DOHH2 (cell line): ENCODE measurements at regions not wholly inside any gene's neighbourhood (a gene's known extent, or its start where the extent isn't known, plus 50 kb on each side); places are given as distances from the start of the nearest gene placed in this dataset.

Experiments used
- H3F3A ChIP-seq: fragments of 200-600 bp; sonication (generic), shearing (Covaris generic); 2 replicates; pipeline ENCODE4 v1.6.0; 2016; ENCODE audit warnings: antibody characterized with exemption, mild to moderate bottlenecking; ENCODE audit not compliant: control insufficient read depth, insufficient read depth
- H3K27ac ChIP-seq: fragments of 200-600 bp; sonication (generic); 2 replicates; pipeline ENCODE4 v1.5.1; 2014; ENCODE audit warnings: low read depth, mild to moderate bottlenecking, low read length, moderate library complexity
- H3K27me3 ChIP-seq: fragments of 200-600 bp; sonication (generic); 2 replicates; pipeline ENCODE4 v1.6.1; 2014; ENCODE audit warnings: mild to moderate bottlenecking, low read length, mixed read lengths; ENCODE audit not compliant: control insufficient read depth
- H3K36me3 ChIP-seq: fragments of 200-600 bp; sonication (generic); 2 replicates; pipeline ENCODE4 v1.6.1; 2014; ENCODE audit warnings: mild to moderate bottlenecking, low read length, moderate library complexity, mixed read lengths; ENCODE audit not compliant: control insufficient read depth
- H3K4me1 ChIP-seq: fragments of 200-600 bp; sonication (generic); 2 replicates; pipeline ENCODE4 v1.6.1; 2014; ENCODE audit warnings: mild to moderate bottlenecking, low read length, mixed read lengths; ENCODE audit not compliant: control insufficient read depth
- H3K4me2 ChIP-seq: fragments of 200-600 bp; sonication (generic); 2 replicates; pipeline ENCODE4 v1.6.0; 2014; ENCODE audit warnings: mild to moderate bottlenecking, low read length, moderate library complexity
- H3K4me3 ChIP-seq: fragments of 200-600 bp; sonication (generic); 2 replicates; pipeline ENCODE4 v1.5.1; 2014; ENCODE audit warnings: mild to moderate bottlenecking, low read length, mixed read lengths
- H3K79me2 ChIP-seq: fragments of 200-600 bp; sonication (generic); 2 replicates; pipeline ENCODE4 v1.6.1; 2014; ENCODE audit warnings: mild to moderate bottlenecking, low read length, mixed read lengths; ENCODE audit not compliant: control insufficient read depth
- H3K9me2 ChIP-seq: fragments of 200-600 bp; sonication (generic); replicated peaks from 2 replicates; pipeline ENCODE4 v1.6.1; 2014; ENCODE audit warnings: mild to moderate bottlenecking, low read length, mixed read lengths; ENCODE audit not compliant: control insufficient read depth
- H3K9me3 ChIP-seq: fragments of 200-600 bp; sonication (generic); 2 replicates; pipeline ENCODE4 v1.6.1; 2014; ENCODE audit warnings: antibody characterized with exemption, low read length, mixed read lengths; ENCODE audit not compliant: control insufficient read depth, insufficient read depth
- H4K20me1 ChIP-seq: fragments of 200-600 bp; sonication (generic); 2 replicates; pipeline ENCODE4 v1.6.0; 2014; ENCODE audit warnings: low read depth, mild to moderate bottlenecking, antibody characterized with exemption, low read length, moderate library complexity; ENCODE audit not compliant: control insufficient read depth, insufficient read depth
- CTCF ChIP-seq: fragments of 200-600 bp; sonication (generic); IDR thresholded peaks from one replicate; pipeline ENCODE4 v1.5.1; 2014; ENCODE audit warnings: antibody characterized with exemption, mild to moderate bottlenecking, low read depth, low read length; ENCODE audit not compliant: poor library complexity, severe bottlenecking
- EZH2phosphoT487 ChIP-seq: fragments of 200-600 bp; sonication (generic); IDR thresholded peaks from 2 replicates; pipeline ENCODE4 v1.6.1; 2017; ENCODE audit warnings: borderline replicate concordance, mild to moderate bottlenecking, antibody characterized with exemption, low read length, moderate library complexity, mixed read lengths

GRCh38 chr4:153071958-153072598 lies 132.2 kb upstream of the TRIM2 start:
- H4K20me1 ChIP-seq, result no peaks in the 10 kb centered on the region

GRCh38 chr4:153072661-153073060 lies 131.6 kb upstream of the TRIM2 start:
- H3K27ac ChIP-seq, result no peak overlapping the region
- no peaks in the 10 kb centered on the region for H3K9me2 ChIP-seq
- H3K4me1 ChIP-seq, result no peaks in the 10 kb centered on the region
- no peak overlapping the region for H3K4me3 ChIP-seq
- H4K20me1 ChIP-seq, result no peaks in the 10 kb centered on the region
- H3K4me2 ChIP-seq, result no peak overlapping the region
- H3F3A ChIP-seq, result no peaks in the 10 kb centered on the region
- TF ChIP-seq EZH2phosphoT487 (no peak), CTCF (no peak)
- H3K79me2 ChIP-seq, result no peaks in the 10 kb centered on the region
- no peaks in the 10 kb centered on the region for H3K9me3 ChIP-seq
- peaks cover 14% of the 10 kb centered on the region; the same call in 1 of the 2 replicates for H3K27me3 ChIP-seq
- no peaks in the 10 kb centered on the region for H3K36me3 ChIP-seq

More at GRCh38 chr4:153071958-153072598, 132.2 kb upstream of the TRIM2 start:
- H3K79me2 ChIP-seq, result no peaks in the 10 kb centered on the region
- H3K27ac ChIP-seq, result no peak overlapping the region
- H3K27me3 ChIP-seq, result peaks cover 14% of the 10 kb centered on the region; the same call in 1 of the 2 replicates
- H3K4me2 ChIP-seq, result no peak overlapping the region
- no peak for TF ChIP-seq EZH2phosphoT487
- no peak for TF ChIP-seq CTCF
- H3K4me3 ChIP-seq, result no peak overlapping the region
- H3K9me3 ChIP-seq, result no peaks in the 10 kb centered on the region
- no peaks in the 10 kb centered on the region for H3F3A ChIP-seq
- no peaks in the 10 kb centered on the region for H3K36me3 ChIP-seq
- no peaks in the 10 kb centered on the region for H3K4me1 ChIP-seq
- no peaks in the 10 kb centered on the region for H3K9me2 ChIP-seq

- Histone ChIP-seq H3K4me3 (no peak overlapping the region), H3K4me2 (no peak overlapping the region), H4K20me1 (no peaks in the 10 kb centered on the region), H3K79me2 (no peaks in the 10 kb centered on the region), H3K27ac (no peak overlapping the region), H3K9me3 (no peaks in the 10 kb centered on the region), H3K4me1 (no peaks in the 10 kb centered on the region), H3K36me3 (no peaks in the 10 kb centered on the region), H3F3A (no peaks in the 10 kb centered on the region), H3K27me3 (peaks cover 16% of the 10 kb centered on the region; the same call in 1 of the 2 replicates), H3K9me2 (no peaks in the 10 kb centered on the region)
- TF ChIP-seq EZH2phosphoT487, result no peak
- no peak for TF ChIP-seq CTCF
Measured at GRCh38 chr4:153074486-153074885, 129.8 kb upstream of the TRIM2 start.
